GM23338 (cell line): ENCODE measurements at regions not wholly inside any gene's neighbourhood (a gene's known extent, or its start where the extent isn't known, plus 50 kb on each side); places are given as distances from the start of the nearest gene placed in this dataset.

Experiments used
- ATAC-seq: fragments of 200-7000 bp; cut with Tn5 transposase; 3 replicates; pipeline ENCODE4 v1.9.1; 2020
- DNase-seq: peaks from one replicate; pipeline ENCODE4 v3.0.0-alpha.2; 2015; ENCODE audit warnings: low spot score
- H2AFZ ChIP-seq: fragments of 200-600 bp; sonication (generic); 2 replicates; pipeline ENCODE4 v1.8.0; 2016; ENCODE audit warnings: antibody characterized with exemption, mild to moderate bottlenecking, moderate library complexity
- H3F3A ChIP-seq: fragments of 200-600 bp; sonication (generic); replicated peaks from 2 replicates; pipeline ENCODE4 v1.8.0; 2017; ENCODE audit warnings: antibody characterized with exemption, mixed run types, low read depth
- H3K27ac ChIP-seq: fragments of 200-600 bp; sonication (generic); 2 replicates; pipeline ENCODE4 v1.6.1; 2016; ENCODE audit warnings: low read depth
- H3K27me3 ChIP-seq: fragments of 200-600 bp; sonication (generic); 2 replicates; pipeline ENCODE4 v1.8.0; 2016; ENCODE audit warnings: mild to moderate bottlenecking, mixed run types, moderate library complexity; ENCODE audit not compliant: insufficient read depth
- H3K36me3 ChIP-seq: fragments of 200-600 bp; sonication (generic); 2 replicates; pipeline ENCODE4 v1.8.0; 2016; ENCODE audit warnings: mild to moderate bottlenecking; ENCODE audit not compliant: insufficient read depth
- H3K4me1 ChIP-seq: fragments of 200-600 bp; sonication (generic); 2 replicates; pipeline ENCODE4 v1.8.0; 2016; ENCODE audit warnings: mild to moderate bottlenecking, moderate library complexity; ENCODE audit not compliant: insufficient read depth
- H3K4me2 ChIP-seq: fragments of 200-600 bp; sonication (generic); 2 replicates; pipeline ENCODE4 v1.7.1; 2017; ENCODE audit warnings: mixed run types
- H3K4me3 ChIP-seq: fragments of 200-600 bp; sonication (generic); 2 replicates; pipeline ENCODE4 v1.6.1; 2016; ENCODE audit warnings: mixed run types
- H3K79me2 ChIP-seq: fragments of 200-600 bp; sonication (generic); replicated peaks from 2 replicates; pipeline ENCODE4 v1.8.0; 2017; ENCODE audit warnings: mild to moderate bottlenecking; ENCODE audit not compliant: insufficient read depth
- H3K9me2 ChIP-seq: fragments of 200-600 bp; sonication (generic); 2 replicates; pipeline ENCODE4 v1.8.0; 2017; ENCODE audit not compliant: insufficient read depth
- H4K20me1 ChIP-seq: fragments of 200-600 bp; sonication (generic); replicated peaks from 2 replicates; pipeline ENCODE4 v1.8.0; 2017; ENCODE audit warnings: mild to moderate bottlenecking; ENCODE audit not compliant: insufficient read depth
- H3K27ac Mint-ChIP-seq: 2 replicates; pipeline ENCODE4 v1.8.0; 2020; ENCODE audit warnings: inconsistent platforms, mild to moderate bottlenecking, moderate library complexity, mixed read lengths
- H3K27me3 Mint-ChIP-seq: 3 replicates; pipeline ENCODE4 v1.8.0; 2022; ENCODE audit warnings: low read depth, mild to moderate bottlenecking, moderate library complexity, mixed read lengths, inconsistent platforms; ENCODE audit not compliant: insufficient read depth, poor library complexity
- H3K36me3 Mint-ChIP-seq: 3 replicates; pipeline ENCODE4 v1.8.0; 2021; ENCODE audit warnings: low read depth, mild to moderate bottlenecking, inconsistent platforms, moderate library complexity, mixed read lengths
- H3K4me1 Mint-ChIP-seq: 3 replicates; pipeline ENCODE4 v1.8.0; 2020; ENCODE audit warnings: mild to moderate bottlenecking, inconsistent platforms, mixed read lengths
- H3K4me3 Mint-ChIP-seq: 3 replicates; pipeline ENCODE4 v1.8.0; 2021; ENCODE audit warnings: moderate library complexity, mild to moderate bottlenecking, inconsistent platforms, mixed read lengths
- H3K9me3 Mint-ChIP-seq: 3 replicates; pipeline ENCODE4 v1.8.0; 2020; ENCODE audit warnings: moderate library complexity, mild to moderate bottlenecking, inconsistent platforms, mixed read lengths
- CREB1 ChIP-seq: fragments of 250-450 bp; sonication (Bioruptor Pico); IDR thresholded peaks from 2 replicates; pipeline ENCODE4 v1.5.0; 2020; ENCODE audit warnings: low read depth, mild to moderate bottlenecking, moderate library complexity
- EZH2 ChIP-seq: fragments of 200-600 bp; sonication (generic); IDR thresholded peaks from one replicate; pipeline ENCODE4 v1.8.0; 2017; ENCODE audit warnings: antibody characterized with exemption, mild to moderate bottlenecking, low read depth; ENCODE audit not compliant: unreplicated experiment
- JUNB ChIP-seq: IDR thresholded peaks from one replicate; pipeline ENCODE4 v1.6.1; 2016; ENCODE audit warnings: antibody characterized with exemption; ENCODE audit not compliant: unreplicated experiment
- STAT1 ChIP-seq: IDR thresholded peaks from one replicate; pipeline ENCODE4 v1.6.1; 2016; ENCODE audit warnings: antibody characterized with exemption; ENCODE audit not compliant: unreplicated experiment
- ZNF114 ChIP-seq: fragments of 250-450 bp; sonication (Bioruptor Pico); IDR thresholded peaks from 2 replicates; pipeline ENCODE4 v1.5.0; 2020; ENCODE audit warnings: mild to moderate bottlenecking, moderate library complexity
- ZNF331 ChIP-seq: fragments of 250-450 bp; sonication (Bioruptor Pico); IDR thresholded peaks from 2 replicates; pipeline ENCODE4 v1.5.0; 2020; ENCODE audit warnings: low read depth, mild to moderate bottlenecking, moderate library complexity
- TF ChIP-seq, protein P1 (sequence below): IDR thresholded peaks from 2 replicates; pipeline ENCODE4 v1.6.1; 2016; ENCODE audit warnings: antibody characterized with exemption
- TF ChIP-seq, protein P2 (sequence below): IDR thresholded peaks from one replicate; pipeline ENCODE4 v1.6.1; 2018; ENCODE audit warnings: antibody characterized with exemption; ENCODE audit not compliant: unreplicated experiment
- TF ChIP-seq, protein P3 (sequence below): fragments of 250-450 bp; sonication (Bioruptor Pico); IDR thresholded peaks from 2 replicates; pipeline ENCODE4 v1.5.0; 2020; ENCODE audit warnings: mild to moderate bottlenecking, moderate library complexity
- TF ChIP-seq, protein P4 (sequence below), 2 experiments: fragments of 200-600 bp in 1 of 2; sonication (generic) in 1 of 2; conservative IDR thresholded peaks; 2 replicates each; pipeline versions ENCODE4 v1.5.1 to v1.6.1; 2016 to 2017; ENCODE audit warnings: antibody characterized with exemption in 2 of 2, low read depth in 2 of 2, mild to moderate bottlenecking in 2 of 2, moderate library complexity in 1 of 2

DNA sequence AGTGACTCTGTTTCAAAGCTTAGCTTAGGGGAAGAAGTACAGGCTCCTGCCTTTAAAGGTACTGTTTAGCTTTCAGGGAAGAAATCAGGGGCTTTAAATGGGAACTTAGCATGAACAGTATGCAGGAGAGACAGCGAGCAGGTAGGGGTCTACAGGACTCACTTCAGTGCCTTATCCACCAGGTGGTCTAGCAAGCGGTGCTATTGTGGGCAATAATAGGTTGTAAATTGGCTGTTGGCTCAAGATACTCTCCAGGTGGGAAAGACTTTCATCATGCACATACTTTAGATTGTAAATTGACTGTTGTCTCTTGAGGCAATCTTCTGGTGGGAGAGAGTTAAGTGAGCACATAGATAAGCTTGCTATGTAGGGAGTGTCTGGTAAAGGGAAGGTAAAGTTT, 358.6 kb upstream of the DLGAP1 start (continued):
- no peak for TF ChIP-seq JUNB
- TF ChIP-seq, protein P1, sequence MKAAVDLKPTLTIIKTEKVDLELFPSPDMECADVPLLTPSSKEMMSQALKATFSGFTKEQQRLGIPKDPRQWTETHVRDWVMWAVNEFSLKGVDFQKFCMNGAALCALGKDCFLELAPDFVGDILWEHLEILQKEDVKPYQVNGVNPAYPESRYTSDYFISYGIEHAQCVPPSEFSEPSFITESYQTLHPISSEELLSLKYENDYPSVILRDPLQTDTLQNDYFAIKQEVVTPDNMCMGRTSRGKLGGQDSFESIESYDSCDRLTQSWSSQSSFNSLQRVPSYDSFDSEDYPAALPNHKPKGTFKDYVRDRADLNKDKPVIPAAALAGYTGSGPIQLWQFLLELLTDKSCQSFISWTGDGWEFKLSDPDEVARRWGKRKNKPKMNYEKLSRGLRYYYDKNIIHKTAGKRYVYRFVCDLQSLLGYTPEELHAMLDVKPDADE, result no peak

DNA sequence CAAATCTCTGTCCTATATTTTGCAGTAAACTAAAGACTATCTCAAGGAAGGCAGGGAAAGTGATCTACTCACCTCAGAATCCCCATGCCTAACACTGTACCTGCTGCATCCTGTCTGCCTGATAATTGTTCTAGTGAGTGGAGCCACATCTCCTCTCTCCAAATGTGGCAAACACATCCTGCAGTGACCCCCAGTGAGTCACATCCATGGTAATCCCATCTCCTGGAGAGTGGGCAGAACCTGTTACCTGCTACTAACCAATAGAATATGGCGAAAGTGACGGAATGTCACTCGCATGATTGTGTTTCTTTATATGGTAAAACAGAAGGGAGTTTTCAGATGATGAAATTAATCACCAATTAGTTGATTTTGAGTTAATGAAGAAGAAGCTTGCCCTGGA, 353.8 kb upstream of the DLGAP1 start:
- no peak overlapping the region for H3K27ac Mint-ChIP-seq
- Histone ChIP-seq H3K4me2 (no peak overlapping the region), H3K4me1 (no peaks in the 10 kb centered on the region), H3K27ac (no peak overlapping the region), H3F3A (no peaks in the 10 kb centered on the region), H4K20me1 (no peaks in the 10 kb centered on the region), H3K36me3 (no peaks in the 10 kb centered on the region), H3K27me3 (no peaks in the 10 kb centered on the region), H2AFZ (peak overlapping the region; percentile 72), H3K4me3 (no peak overlapping the region), H3K79me2 (no peaks in the 10 kb centered on the region), H3K9me2 (no peaks in the 10 kb centered on the region)
- DNase-seq, result no peak
- no peak overlapping the region for H3K4me3 Mint-ChIP-seq
- no peaks in the 10 kb centered on the region; the same call in 2 of the 3 replicates for H3K4me1 Mint-ChIP-seq
- H3K36me3 Mint-ChIP-seq, result no peaks in the 10 kb centered on the region
- ATAC-seq, result no peak
- TF ChIP-seq JUNB (no peak), ZNF331 (CRISPR knock-in tag) (no peak), EZH2 (no peak), CREB1 (CRISPR knock-in tag) (no peak), ZNF114 (no peak), STAT1 (no peak)
- TF ChIP-seq, protein P2, sequence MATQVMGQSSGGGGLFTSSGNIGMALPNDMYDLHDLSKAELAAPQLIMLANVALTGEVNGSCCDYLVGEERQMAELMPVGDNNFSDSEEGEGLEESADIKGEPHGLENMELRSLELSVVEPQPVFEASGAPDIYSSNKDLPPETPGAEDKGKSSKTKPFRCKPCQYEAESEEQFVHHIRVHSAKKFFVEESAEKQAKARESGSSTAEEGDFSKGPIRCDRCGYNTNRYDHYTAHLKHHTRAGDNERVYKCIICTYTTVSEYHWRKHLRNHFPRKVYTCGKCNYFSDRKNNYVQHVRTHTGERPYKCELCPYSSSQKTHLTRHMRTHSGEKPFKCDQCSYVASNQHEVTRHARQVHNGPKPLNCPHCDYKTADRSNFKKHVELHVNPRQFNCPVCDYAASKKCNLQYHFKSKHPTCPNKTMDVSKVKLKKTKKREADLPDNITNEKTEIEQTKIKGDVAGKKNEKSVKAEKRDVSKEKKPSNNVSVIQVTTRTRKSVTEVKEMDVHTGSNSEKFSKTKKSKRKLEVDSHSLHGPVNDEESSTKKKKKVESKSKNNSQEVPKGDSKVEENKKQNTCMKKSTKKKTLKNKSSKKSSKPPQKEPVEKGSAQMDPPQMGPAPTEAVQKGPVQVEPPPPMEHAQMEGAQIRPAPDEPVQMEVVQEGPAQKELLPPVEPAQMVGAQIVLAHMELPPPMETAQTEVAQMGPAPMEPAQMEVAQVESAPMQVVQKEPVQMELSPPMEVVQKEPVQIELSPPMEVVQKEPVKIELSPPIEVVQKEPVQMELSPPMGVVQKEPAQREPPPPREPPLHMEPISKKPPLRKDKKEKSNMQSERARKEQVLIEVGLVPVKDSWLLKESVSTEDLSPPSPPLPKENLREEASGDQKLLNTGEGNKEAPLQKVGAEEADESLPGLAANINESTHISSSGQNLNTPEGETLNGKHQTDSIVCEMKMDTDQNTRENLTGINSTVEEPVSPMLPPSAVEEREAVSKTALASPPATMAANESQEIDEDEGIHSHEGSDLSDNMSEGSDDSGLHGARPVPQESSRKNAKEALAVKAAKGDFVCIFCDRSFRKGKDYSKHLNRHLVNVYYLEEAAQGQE, result no peak
- TF ChIP-seq, protein P3, sequence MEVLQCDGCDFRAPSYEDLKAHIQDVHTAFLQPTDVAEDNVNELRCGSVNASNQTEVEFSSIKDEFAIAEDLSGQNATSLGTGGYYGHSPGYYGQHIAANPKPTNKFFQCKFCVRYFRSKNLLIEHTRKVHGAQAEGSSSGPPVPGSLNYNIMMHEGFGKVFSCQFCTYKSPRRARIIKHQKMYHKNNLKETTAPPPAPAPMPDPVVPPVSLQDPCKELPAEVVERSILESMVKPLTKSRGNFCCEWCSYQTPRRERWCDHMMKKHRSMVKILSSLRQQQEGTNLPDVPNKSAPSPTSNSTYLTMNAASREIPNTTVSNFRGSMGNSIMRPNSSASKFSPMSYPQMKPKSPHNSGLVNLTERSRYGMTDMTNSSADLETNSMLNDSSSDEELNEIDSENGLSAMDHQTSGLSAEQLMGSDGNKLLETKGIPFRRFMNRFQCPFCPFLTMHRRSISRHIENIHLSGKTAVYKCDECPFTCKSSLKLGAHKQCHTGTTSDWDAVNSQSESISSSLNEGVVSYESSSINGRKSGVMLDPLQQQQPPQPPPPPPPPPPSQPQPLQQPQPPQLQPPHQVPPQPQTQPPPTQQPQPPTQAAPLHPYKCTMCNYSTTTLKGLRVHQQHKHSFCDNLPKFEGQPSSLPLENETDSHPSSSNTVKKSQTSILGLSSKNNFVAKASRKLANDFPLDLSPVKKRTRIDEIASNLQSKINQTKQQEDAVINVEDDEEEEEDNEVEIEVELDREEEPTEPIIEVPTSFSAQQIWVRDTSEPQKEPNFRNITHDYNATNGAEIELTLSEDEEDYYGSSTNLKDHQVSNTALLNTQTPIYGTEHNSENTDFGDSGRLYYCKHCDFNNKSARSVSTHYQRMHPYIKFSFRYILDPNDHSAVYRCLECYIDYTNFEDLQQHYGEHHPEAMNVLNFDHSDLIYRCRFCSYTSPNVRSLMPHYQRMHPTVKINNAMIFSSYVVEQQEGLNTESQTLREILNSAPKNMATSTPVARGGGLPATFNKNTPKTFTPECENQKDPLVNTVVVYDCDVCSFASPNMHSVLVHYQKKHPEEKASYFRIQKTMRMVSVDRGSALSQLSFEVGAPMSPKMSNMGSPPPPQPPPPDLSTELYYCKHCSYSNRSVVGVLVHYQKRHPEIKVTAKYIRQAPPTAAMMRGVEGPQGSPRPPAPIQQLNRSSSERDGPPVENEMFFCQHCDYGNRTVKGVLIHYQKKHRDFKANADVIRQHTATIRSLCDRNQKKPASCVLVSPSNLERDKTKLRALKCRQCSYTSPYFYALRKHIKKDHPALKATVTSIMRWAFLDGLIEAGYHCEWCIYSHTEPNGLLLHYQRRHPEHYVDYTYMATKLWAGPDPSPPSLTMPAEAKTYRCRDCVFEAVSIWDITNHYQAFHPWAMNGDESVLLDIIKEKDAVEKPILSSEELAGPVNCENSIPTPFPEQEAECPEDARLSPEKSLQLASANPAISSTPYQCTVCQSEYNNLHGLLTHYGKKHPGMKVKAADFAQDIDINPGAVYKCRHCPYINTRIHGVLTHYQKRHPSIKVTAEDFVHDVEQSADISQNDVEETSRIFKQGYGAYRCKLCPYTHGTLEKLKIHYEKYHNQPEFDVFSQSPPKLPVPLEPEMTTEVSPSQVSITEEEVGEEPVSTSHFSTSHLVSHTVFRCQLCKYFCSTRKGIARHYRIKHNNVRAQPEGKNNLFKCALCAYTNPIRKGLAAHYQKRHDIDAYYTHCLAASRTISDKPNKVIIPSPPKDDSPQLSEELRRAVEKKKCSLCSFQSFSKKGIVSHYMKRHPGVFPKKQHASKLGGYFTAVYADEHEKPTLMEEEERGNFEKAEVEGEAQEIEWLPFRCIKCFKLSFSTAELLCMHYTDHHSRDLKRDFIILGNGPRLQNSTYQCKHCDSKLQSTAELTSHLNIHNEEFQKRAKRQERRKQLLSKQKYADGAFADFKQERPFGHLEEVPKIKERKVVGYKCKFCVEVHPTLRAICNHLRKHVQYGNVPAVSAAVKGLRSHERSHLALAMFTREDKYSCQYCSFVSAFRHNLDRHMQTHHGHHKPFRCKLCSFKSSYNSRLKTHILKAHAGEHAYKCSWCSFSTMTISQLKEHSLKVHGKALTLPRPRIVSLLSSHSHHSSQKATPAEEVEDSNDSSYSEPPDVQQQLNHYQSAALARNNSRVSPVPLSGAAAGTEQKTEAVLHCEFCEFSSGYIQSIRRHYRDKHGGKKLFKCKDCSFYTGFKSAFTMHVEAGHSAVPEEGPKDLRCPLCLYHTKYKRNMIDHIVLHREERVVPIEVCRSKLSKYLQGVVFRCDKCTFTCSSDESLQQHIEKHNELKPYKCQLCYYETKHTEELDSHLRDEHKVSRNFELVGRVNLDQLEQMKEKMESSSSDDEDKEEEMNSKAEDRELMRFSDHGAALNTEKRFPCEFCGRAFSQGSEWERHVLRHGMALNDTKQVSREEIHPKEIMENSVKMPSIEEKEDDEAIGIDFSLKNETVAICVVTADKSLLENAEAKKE (CRISPR knock-in tag), result no peak
- TF ChIP-seq, protein P4, sequence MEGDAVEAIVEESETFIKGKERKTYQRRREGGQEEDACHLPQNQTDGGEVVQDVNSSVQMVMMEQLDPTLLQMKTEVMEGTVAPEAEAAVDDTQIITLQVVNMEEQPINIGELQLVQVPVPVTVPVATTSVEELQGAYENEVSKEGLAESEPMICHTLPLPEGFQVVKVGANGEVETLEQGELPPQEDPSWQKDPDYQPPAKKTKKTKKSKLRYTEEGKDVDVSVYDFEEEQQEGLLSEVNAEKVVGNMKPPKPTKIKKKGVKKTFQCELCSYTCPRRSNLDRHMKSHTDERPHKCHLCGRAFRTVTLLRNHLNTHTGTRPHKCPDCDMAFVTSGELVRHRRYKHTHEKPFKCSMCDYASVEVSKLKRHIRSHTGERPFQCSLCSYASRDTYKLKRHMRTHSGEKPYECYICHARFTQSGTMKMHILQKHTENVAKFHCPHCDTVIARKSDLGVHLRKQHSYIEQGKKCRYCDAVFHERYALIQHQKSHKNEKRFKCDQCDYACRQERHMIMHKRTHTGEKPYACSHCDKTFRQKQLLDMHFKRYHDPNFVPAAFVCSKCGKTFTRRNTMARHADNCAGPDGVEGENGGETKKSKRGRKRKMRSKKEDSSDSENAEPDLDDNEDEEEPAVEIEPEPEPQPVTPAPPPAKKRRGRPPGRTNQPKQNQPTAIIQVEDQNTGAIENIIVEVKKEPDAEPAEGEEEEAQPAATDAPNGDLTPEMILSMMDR (conservative IDR thresholded peaks at IDR 0.05; ENCODE audit: low read depth in 2 of 2), result no peak
- no peaks in the 10 kb centered on the region for H3K27me3 Mint-ChIP-seq
- H3K9me3 Mint-ChIP-seq, result no peaks in the 10 kb centered on the region; the same call in 2 of the 3 replicates
